HepG2 (cell line): ENCODE measurements at regions not wholly inside any gene's neighbourhood (a gene's known extent, or its start where the extent isn't known, plus 50 kb on each side); places are given as distances from the start of the nearest gene placed in this dataset.

ENCODE experiments used
- CTCF ChIP-seq: sonication (generic); formaldehyde crosslinking; IDR thresholded peaks from 2 replicates; pipeline ENCODE4 v1.5.0; 2020; ENCODE audit warnings: mild to moderate bottlenecking, missing genetic modification reagents, moderate library complexity
- EP300 ChIP-seq, 3 experiments: sonication (generic) in 1 of 3; formaldehyde crosslinking in 1 of 3; IDR thresholded peaks; 2 replicates each; pipeline versions ENCODE4 v1.5.1 to v1.6.1; 2011 to 2020; ENCODE audit warnings: low read depth in 2 of 3, low read length in 2 of 3, borderline replicate concordance in 1 of 3, improper control_type of control experiment in 1 of 3, mild to moderate bottlenecking in 1 of 3, missing genetic modification reagents in 1 of 3, moderate library complexity in 1 of 3
- GLI4 ChIP-seq: sonication (generic); formaldehyde crosslinking; IDR thresholded peaks from 2 replicates; pipeline ENCODE4 v1.5.1; 2020; ENCODE audit warnings: missing genetic modification reagents, mild to moderate bottlenecking, moderate library complexity, borderline replicate concordance
- MAZ ChIP-seq, 2 experiments: sonication (generic) in 1 of 2; formaldehyde crosslinking in 1 of 2; IDR thresholded peaks; 2 replicates each; pipeline versions ENCODE4 v1.5.0 to v1.6.1; 2012 to 2020; ENCODE audit warnings: low read depth in 2 of 2, mild to moderate bottlenecking in 2 of 2, borderline replicate concordance in 1 of 2, improper control_type of control experiment in 1 of 2, low read length in 1 of 2, missing genetic modification reagents in 1 of 2, moderate library complexity in 1 of 2
- MXD4 ChIP-seq: IDR thresholded peaks from 2 replicates; pipeline ENCODE4 v1.6.1; 2016; ENCODE audit warnings: mild to moderate bottlenecking, missing biosample characterization, missing genetic modification reagents
- RAD21 ChIP-seq: fragments of 450-650 bp; formaldehyde crosslinking; IDR thresholded peaks from 2 replicates; pipeline ENCODE4 v1.5.0; 2020; ENCODE audit warnings: mild to moderate bottlenecking
- STAG1 ChIP-seq: sonication (generic); formaldehyde crosslinking; IDR thresholded peaks from 2 replicates; pipeline ENCODE4 v1.4.0; 2020; ENCODE audit warnings: missing genetic modification reagents
- ZNF264 ChIP-seq: sonication (generic); formaldehyde crosslinking; IDR thresholded peaks from 2 replicates; pipeline ENCODE4 v1.4.0; 2020; ENCODE audit warnings: missing genetic modification reagents
- ZNF569 ChIP-seq: sonication (generic); formaldehyde crosslinking; IDR thresholded peaks from 2 replicates; pipeline ENCODE4 v1.5.0; 2020; ENCODE audit warnings: mild to moderate bottlenecking, missing genetic modification reagents, moderate library complexity, borderline replicate concordance
- TF ChIP-seq, protein P1 (sequence below): sonication (generic); formaldehyde crosslinking; IDR thresholded peaks from 2 replicates; pipeline ENCODE4 v1.4.0; 2020; ENCODE audit warnings: mild to moderate bottlenecking, missing genetic modification reagents, borderline replicate concordance
- TF ChIP-seq, protein P2 (sequence below): sonication (generic); formaldehyde crosslinking; IDR thresholded peaks from 2 replicates; pipeline ENCODE4 v1.4.0; 2020; ENCODE audit warnings: missing genetic modification reagents

- TF ChIP-seq MXD4 (CRISPR knock-in tag): no peak
- no peak for TF ChIP-seq GLI4
- no peak for TF ChIP-seq STAG1 (CRISPR knock-in tag)
- no peak for TF ChIP-seq CTCF
- TF ChIP-seq RAD21: no peak
- TF ChIP-seq ZNF264: no peak
- TF ChIP-seq, protein P1, sequence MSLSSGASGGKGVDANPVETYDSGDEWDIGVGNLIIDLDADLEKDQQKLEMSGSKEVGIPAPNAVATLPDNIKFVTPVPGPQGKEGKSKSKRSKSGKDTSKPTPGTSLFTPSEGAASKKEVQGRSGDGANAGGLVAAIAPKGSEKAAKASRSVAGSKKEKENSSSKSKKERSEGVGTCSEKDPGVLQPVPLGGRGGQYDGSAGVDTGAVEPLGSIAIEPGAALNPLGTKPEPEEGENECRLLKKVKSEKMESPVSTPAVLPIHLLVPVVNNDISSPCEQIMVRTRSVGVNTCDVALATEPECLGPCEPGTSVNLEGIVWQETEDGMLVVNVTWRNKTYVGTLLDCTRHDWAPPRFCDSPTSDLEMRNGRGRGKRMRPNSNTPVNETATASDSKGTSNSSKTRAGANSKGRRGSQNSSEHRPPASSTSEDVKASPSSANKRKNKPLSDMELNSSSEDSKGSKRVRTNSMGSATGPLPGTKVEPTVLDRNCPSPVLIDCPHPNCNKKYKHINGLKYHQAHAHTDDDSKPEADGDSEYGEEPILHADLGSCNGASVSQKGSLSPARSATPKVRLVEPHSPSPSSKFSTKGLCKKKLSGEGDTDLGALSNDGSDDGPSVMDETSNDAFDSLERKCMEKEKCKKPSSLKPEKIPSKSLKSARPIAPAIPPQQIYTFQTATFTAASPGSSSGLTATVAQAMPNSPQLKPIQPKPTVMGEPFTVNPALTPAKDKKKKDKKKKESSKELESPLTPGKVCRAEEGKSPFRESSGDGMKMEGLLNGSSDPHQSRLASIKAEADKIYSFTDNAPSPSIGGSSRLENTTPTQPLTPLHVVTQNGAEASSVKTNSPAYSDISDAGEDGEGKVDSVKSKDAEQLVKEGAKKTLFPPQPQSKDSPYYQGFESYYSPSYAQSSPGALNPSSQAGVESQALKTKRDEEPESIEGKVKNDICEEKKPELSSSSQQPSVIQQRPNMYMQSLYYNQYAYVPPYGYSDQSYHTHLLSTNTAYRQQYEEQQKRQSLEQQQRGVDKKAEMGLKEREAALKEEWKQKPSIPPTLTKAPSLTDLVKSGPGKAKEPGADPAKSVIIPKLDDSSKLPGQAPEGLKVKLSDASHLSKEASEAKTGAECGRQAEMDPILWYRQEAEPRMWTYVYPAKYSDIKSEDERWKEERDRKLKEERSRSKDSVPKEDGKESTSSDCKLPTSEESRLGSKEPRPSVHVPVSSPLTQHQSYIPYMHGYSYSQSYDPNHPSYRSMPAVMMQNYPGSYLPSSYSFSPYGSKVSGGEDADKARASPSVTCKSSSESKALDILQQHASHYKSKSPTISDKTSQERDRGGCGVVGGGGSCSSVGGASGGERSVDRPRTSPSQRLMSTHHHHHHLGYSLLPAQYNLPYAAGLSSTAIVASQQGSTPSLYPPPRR: no peak
- TF ChIP-seq, protein P2, sequence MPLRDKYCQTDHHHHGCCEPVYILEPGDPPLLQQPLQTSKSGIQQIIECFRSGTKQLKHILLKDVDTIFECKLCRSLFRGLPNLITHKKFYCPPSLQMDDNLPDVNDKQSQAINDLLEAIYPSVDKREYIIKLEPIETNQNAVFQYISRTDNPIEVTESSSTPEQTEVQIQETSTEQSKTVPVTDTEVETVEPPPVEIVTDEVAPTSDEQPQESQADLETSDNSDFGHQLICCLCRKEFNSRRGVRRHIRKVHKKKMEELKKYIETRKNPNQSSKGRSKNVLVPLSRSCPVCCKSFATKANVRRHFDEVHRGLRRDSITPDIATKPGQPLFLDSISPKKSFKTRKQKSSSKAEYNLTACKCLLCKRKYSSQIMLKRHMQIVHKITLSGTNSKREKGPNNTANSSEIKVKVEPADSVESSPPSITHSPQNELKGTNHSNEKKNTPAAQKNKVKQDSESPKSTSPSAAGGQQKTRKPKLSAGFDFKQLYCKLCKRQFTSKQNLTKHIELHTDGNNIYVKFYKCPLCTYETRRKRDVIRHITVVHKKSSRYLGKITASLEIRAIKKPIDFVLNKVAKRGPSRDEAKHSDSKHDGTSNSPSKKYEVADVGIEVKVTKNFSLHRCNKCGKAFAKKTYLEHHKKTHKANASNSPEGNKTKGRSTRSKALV (CRISPR knock-in tag): no peak
- no peak for TF ChIP-seq MAZ (IDR thresholded peaks at IDR 0.05; ENCODE audit: borderline replicate concordance, low read depth, low read length)
- no peak for TF ChIP-seq MAZ (CRISPR knock-in tag; IDR thresholded peaks at IDR 0.05; ENCODE audit: low read depth)
- no peak for TF ChIP-seq ZNF569 (CRISPR knock-in tag)
- no peak for TF ChIP-seq EP300 (IDR thresholded peaks at IDR 0.05; ENCODE audit: low read depth in 2 of 2, low read length in 2 of 2)
- no peak for TF ChIP-seq EP300 (CRISPR knock-in tag; IDR thresholded peaks at IDR 0.05; ENCODE audit: borderline replicate concordance)
Measured at GRCh38 chr11:96620464-96621044, 230.7 kb downstream of the JRKL start.
